Loucy (cell line): ENCODE measurements at regions not wholly inside any gene's neighbourhood (a gene's known extent, or its start where the extent isn't known, plus 50 kb on each side); places are given as distances from the start of the nearest gene placed in this dataset.

Experiments used
- H2AFZ ChIP-seq: fragments of 200-600 bp; sonication (generic); 2 replicates; pipeline ENCODE4 v1.6.0; 2016; ENCODE audit warnings: antibody characterized with exemption, mild to moderate bottlenecking, low read length, moderate library complexity
- H3F3A ChIP-seq: fragments of 200-600 bp; 2 replicates; pipeline ENCODE4 v1.6.0; 2016; ENCODE audit warnings: antibody characterized with exemption, low read depth, mild to moderate bottlenecking
- H3K27me3 ChIP-seq: fragments of 200-600 bp; sonication (generic); 2 replicates; pipeline ENCODE4 v1.6.1; 2014; ENCODE audit warnings: low read length, mild to moderate bottlenecking; ENCODE audit not compliant: insufficient read depth, poor library complexity, severe bottlenecking
- H3K36me3 ChIP-seq: fragments of 200-600 bp; sonication (generic); 2 replicates; pipeline ENCODE4 v1.6.1; 2016; ENCODE audit warnings: low read length; ENCODE audit not compliant: insufficient read depth
- H3K4me1 ChIP-seq: fragments of 200-600 bp; sonication (generic); 2 replicates; pipeline ENCODE4 v1.5.1; 2014; ENCODE audit warnings: low read length, mild to moderate bottlenecking; ENCODE audit not compliant: insufficient read depth, poor library complexity, severe bottlenecking
- H3K4me2 ChIP-seq: fragments of 200-600 bp; sonication (generic); 2 replicates; pipeline ENCODE4 v1.6.0; 2014; ENCODE audit warnings: antibody characterized with exemption, low read length, low read depth, mild to moderate bottlenecking; ENCODE audit not compliant: poor library complexity, severe bottlenecking
- H3K4me3 ChIP-seq: fragments of 200-600 bp; sonication (generic); 2 replicates; pipeline ENCODE4 v1.5.1; 2014; ENCODE audit warnings: low read length, mild to moderate bottlenecking, mixed read lengths; ENCODE audit not compliant: poor library complexity, severe bottlenecking
- H3K79me2 ChIP-seq: fragments of 200-600 bp; sonication (generic); 2 replicates; pipeline ENCODE4 v1.6.1; 2014; ENCODE audit warnings: low read length; ENCODE audit not compliant: insufficient read depth
- H3K9ac ChIP-seq: fragments of 200-600 bp; sonication (generic); 2 replicates; pipeline ENCODE4 v1.6.0; 2014; ENCODE audit warnings: mild to moderate bottlenecking, low read depth, low read length, moderate library complexity; ENCODE audit not compliant: poor library complexity, severe bottlenecking
- H3K9me2 ChIP-seq: fragments of 200-600 bp; sonication (generic); replicated peaks from 2 replicates; pipeline ENCODE4 v1.6.1; 2016; ENCODE audit warnings: low read depth, low read length, mixed read lengths
- H3K9me3 ChIP-seq: fragments of 200-600 bp; sonication (generic); 2 replicates; pipeline ENCODE4 v1.6.1; 2014; ENCODE audit warnings: mild to moderate bottlenecking, antibody characterized with exemption, low read length, low read depth; ENCODE audit not compliant: insufficient read depth
- H4K20me1 ChIP-seq: fragments of 200-600 bp; sonication (generic); 2 replicates; pipeline ENCODE4 v1.6.0; 2014; ENCODE audit warnings: antibody characterized with exemption, low read length, mild to moderate bottlenecking; ENCODE audit not compliant: insufficient read depth, poor library complexity, severe bottlenecking
- EZH2phosphoT487 ChIP-seq: fragments of 200-600 bp; IDR thresholded peaks from 2 replicates; pipeline ENCODE4 v1.6.1; 2018; ENCODE audit warnings: antibody characterized with exemption, mild to moderate bottlenecking, moderate library complexity, borderline replicate concordance
- TF ChIP-seq, protein P1 (sequence below): fragments of 200-600 bp; sonication (generic); conservative IDR thresholded peaks from 2 replicates; pipeline ENCODE4 v1.5.1; 2014; ENCODE audit warnings: mild to moderate bottlenecking, antibody characterized with exemption, low read length

- Histone ChIP-seq H3K9me3 (no peaks in the 10 kb centered on the region), H3K27me3 (no peaks in the 10 kb centered on the region), H3K79me2 (no peaks in the 10 kb centered on the region), H2AFZ (no peak overlapping the region), H4K20me1 (no peaks in the 10 kb centered on the region), H3K4me2 (no peak overlapping the region), H3K9me2 (no peaks in the 10 kb centered on the region), H3F3A (no peaks in the 10 kb centered on the region), H3K9ac (no peak overlapping the region), H3K4me1 (no peaks in the 10 kb centered on the region), H3K36me3 (no peaks in the 10 kb centered on the region), H3K4me3 (no peak overlapping the region)
- TF ChIP-seq EZH2phosphoT487, result no peak
- TF ChIP-seq, protein P1, sequence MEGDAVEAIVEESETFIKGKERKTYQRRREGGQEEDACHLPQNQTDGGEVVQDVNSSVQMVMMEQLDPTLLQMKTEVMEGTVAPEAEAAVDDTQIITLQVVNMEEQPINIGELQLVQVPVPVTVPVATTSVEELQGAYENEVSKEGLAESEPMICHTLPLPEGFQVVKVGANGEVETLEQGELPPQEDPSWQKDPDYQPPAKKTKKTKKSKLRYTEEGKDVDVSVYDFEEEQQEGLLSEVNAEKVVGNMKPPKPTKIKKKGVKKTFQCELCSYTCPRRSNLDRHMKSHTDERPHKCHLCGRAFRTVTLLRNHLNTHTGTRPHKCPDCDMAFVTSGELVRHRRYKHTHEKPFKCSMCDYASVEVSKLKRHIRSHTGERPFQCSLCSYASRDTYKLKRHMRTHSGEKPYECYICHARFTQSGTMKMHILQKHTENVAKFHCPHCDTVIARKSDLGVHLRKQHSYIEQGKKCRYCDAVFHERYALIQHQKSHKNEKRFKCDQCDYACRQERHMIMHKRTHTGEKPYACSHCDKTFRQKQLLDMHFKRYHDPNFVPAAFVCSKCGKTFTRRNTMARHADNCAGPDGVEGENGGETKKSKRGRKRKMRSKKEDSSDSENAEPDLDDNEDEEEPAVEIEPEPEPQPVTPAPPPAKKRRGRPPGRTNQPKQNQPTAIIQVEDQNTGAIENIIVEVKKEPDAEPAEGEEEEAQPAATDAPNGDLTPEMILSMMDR, result no peak
Measured at GRCh38 chr13:53260594-53260993, 232.0 kb downstream of the OLFM4 start.

GRCh38 chr13:53264751-53265385 is 236.3 kb downstream of the OLFM4 start:
- Histone ChIP-seq H3K79me2 (no peaks in the 10 kb centered on the region), H3K9me2 (no peaks in the 10 kb centered on the region), H3K36me3 (no peaks in the 10 kb centered on the region), H3K4me1 (no peaks in the 10 kb centered on the region), H3K9ac (no peak overlapping the region), H3K4me2 (no peak overlapping the region), H3K4me3 (no peak overlapping the region), H2AFZ (no peak overlapping the region), H3K9me3 (no peaks in the 10 kb centered on the region), H3K27me3 (no peaks in the 10 kb centered on the region), H4K20me1 (no peaks in the 10 kb centered on the region), H3F3A (no peaks in the 10 kb centered on the region)
- TF ChIP-seq, protein P1, result no peak
- TF ChIP-seq EZH2phosphoT487, result no peak

DNA sequence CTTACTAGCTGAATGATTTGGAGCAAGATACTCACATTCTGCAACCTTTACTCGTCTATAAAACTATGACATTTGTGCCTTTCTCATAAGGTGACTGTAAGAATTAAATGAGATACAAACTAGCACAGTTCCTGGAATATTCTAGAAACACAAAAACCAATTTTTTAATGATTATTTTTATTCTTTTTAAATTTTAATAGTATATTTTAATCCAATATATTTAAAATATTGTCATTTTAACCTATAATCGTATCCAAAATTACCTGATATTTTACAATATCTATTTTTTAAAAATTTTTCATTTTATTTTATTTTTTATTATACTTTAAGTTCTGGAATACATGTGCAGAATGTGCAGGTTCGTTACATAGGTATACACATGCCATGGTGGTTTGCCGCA is 238.1 kb downstream of the OLFM4 start:
- Histone ChIP-seq H3K9me2 (no peaks in the 10 kb centered on the region), H2AFZ (no peak overlapping the region), H3K9me3 (no peaks in the 10 kb centered on the region), H3F3A (no peaks in the 10 kb centered on the region), H3K9ac (no peak overlapping the region), H3K4me3 (no peak overlapping the region), H3K79me2 (no peaks in the 10 kb centered on the region), H3K27me3 (no peaks in the 10 kb centered on the region), H3K4me2 (no peak overlapping the region), H3K4me1 (no peaks in the 10 kb centered on the region), H3K36me3 (no peaks in the 10 kb centered on the region), H4K20me1 (no peaks in the 10 kb centered on the region)
- TF ChIP-seq EZH2phosphoT487, result no peak
- TF ChIP-seq, protein P1, result no peak
